ENCODE measurements at regions not wholly inside any gene's neighbourhood (a gene's known extent, or its start where the extent isn't known, plus 50 kb on each side); places are given as distances from the start of the nearest gene placed in this dataset.
A peak's percentile ranks its signal among the peaks of the same experiment; 100 is the strongest.

DNA sequence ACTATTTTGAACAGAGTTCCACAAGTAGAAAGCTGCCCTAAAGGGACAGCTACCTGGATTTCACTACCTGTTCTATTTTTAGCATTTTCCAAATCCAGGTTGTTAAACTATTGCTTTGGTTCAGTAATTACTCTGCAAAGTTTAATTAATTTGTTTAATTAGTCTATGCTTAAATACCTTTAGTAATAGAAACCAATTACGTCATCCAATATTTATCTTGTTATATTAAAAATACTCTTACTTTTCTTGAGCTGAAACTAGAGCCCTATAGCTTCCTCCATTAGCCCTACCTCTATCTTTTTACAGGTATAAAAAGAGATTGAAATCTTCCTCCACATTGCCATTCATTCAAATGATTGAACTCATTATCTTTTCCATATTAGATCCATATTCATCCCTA lies 514.6 kb downstream of the DSC3 start:
- DNase-seq (ENCODE audit: low spot score), result no peak

DNA sequence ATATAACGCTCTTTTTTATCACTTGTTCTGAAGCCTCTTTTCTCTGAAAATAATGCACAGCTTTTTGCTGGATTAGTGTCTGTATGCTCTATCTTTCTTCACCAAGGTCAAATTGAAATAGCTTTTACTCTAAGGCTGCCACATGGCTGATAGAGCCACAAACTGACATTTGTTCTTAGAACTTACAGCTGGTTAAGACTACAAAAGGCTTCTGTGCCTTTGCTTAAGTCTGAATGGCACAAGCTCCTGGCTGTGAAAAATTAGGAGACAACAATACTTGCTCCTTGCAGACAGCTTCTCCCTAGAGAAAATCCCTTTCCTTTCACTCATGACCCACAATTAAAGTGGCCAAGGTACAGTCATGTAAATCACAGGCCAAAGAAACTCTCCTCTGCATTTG lies 515.3 kb downstream of the DSC3 start:
- DNase-seq (ENCODE audit: low spot score), result peak; percentile 72

DNA sequence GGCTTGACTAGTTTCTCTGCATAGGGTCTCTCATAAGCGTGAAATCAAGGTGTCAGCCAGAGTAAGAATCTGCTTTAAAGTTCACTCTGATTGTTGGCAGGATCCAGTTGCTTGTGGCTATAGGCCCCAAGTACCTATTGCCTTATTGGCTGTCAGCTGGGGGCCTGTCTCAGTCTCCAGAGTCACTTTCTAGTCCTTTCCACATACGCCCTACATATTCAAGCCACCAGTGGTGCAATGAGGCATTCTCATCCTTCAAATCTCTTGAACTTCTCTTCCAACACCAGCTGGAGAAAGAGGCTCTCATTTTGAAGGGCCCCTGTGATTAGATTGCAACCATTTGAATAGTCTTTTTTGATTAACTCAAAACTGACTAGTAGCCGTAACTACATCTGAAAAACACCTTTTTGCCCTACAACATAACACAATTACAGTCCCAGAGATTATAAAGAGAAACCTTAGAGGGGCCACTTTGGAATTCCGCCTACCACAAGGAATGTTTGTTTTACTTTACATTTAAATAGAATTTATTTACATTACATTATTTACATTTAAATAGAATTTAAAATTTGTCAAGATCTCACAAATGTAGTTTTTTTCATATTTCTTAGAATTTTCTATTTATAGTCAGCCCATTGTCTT lies 520.1 kb downstream of the DSC3 start:
- DNase-seq (ENCODE audit: low spot score), result no peak

DNA sequence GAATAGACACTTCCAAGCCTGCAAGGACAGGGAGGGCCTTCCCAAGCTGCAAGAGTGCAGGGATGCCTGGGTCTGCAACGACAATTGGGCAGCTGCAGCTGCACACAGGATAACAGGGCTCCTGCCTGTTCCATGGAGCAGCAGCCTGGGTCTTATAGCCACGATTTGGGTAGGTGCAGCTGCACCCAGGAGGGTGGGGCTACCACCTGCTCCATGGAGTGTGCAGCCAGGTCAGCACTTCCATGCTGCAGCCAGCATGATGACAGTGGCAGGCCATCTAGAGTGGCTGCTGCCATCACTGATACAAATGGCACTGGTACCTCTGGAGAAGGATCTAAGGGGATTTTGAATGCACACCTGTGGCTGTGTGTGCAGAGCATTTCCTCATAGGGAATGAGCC lies 528.5 kb downstream of the DSC3 start:
- DNase-seq (ENCODE audit: low spot score), result no peak

- DNase-seq (ENCODE audit: low spot score), result no peak
Observed at GRCh38 chr18:30512872-30513271, 529.7 kb downstream of the DSC3 start.

DNA sequence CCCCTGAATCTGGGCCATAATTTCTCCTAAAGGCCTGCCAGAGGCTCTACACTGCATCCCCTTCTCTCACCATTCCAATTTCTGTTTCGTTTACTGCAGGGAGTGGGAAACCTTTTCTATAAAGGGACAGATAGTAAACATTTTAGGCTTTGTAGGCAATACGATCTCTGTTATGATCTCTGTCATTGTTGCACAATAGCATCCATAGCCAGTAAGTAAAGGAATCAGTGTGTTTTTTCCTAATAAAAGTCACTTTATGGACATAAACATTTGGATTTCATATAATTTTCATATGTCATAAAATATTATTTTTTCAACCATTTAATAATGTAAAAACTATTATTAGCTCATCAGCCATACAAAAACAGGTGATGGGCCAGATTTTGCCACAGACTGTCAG lies 531.7 kb downstream of the DSC3 start:
- no peak for DNase-seq (ENCODE audit: low spot score)

- DNase-seq (ENCODE audit: low spot score), result no peak
Observed at GRCh38 chr18:30501594-30501993, 540.9 kb downstream of the DSC3 start.

GRCh38 chr18:30500240-30500945 lies 542.1 kb downstream of the DSC3 start:
- no peak for DNase-seq (ENCODE audit: low spot score)

GRCh38 chr18:30499721-30500120 lies 542.8 kb downstream of the DSC3 start:
- no peak for DNase-seq (ENCODE audit: low spot score)

GRCh38 chr18:30492552-30493129 lies 549.9 kb downstream of the DSC3 start:
- DNase-seq (ENCODE audit: low spot score), result no peak

DNA sequence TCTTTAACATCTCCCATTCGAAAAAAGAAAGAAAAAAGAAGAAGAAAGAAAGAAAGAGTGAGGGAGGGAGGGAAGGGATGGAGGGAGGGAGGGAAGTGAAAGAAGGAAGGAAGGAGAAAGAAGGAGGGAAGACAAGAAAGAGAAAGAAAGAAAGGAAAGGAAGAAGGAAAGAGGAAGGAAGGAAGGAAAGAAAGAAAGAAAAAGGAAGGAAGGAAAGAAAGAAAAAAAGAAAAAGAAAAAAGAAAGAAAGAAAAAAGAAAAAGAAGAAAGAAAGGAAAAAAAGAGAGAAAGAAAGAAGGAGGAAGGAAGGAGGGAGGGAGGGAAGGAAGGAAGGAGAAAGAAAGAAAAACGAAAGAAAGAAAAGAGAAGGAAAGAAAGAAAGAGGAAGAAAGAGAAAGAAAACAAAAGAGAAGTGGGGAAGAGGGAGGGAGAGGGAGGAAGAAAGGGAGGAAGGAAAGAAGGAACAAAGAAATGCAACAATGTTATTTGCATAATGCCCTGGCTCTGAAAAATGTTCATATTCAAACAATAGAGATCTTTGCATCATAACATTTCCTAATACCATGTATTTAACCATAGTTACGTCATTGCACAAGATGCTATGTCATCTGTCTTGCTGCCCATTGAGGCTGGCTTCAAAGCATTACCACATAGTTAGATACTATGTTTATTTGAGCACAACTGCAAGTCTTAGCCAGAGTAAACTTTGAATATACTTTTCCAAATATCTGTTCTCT lies 550.6 kb downstream of the DSC3 start:
- no peak for DNase-seq (ENCODE audit: low spot score)

- no peak for DNase-seq (ENCODE audit: low spot score)
Observed at GRCh38 chr18:30489890-30490643, 552.5 kb downstream of the DSC3 start.

DNA sequence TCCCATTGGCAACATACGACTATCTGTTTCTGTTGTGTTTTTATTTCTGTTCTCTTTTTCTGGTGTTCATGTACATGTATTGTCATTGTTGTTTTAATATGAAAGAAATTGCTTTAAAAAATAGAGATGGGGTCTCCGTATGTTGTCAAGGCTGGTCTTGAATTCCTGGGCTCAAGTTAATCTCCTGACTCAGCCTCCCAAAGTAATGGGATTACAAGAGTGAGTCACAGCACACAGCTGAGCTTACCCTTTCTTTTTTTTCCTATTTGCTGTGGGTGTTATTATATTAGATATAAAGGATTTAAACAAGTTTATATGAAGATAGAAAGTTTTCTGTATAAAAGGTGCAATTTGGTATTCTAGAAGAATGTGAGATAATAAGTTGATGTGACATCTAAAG lies 554.6 kb downstream of the DSC3 start:
- no peak for DNase-seq (ENCODE audit: low spot score)

GRCh38 chr18:30486856-30487255 lies 555.7 kb downstream of the DSC3 start:
- no peak for DNase-seq (ENCODE audit: low spot score)

GRCh38 chr18:30485078-30485477 lies 557.5 kb downstream of the DSC3 start:
- no peak for DNase-seq (ENCODE audit: low spot score)

- no peak for DNase-seq (ENCODE audit: low spot score)
Observed at GRCh38 chr18:30481871-30482270, 560.7 kb downstream of the DSC3 start.

DNA sequence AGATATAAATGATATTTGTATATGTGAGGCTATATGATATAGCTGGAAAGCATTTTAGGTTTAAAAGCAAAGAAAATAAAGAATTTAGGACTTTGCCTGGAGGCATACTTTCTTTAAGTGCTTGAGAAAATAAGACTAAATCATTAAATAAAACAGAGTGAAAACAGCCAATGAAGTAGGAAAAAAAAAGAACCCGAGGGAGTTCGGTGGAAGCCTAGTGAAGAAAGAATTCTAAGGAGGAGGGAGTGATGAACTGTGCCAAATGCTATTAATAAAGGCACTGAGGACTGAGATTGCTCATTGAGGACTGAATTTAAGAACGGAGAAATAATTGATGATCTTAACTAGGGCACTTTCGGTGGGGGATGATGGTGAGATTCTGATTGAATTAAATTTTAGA lies 573.5 kb downstream of the DSC3 start:
- DNase-seq (ENCODE audit: low spot score), result no peak

- peak; percentile 74 for DNase-seq (ENCODE audit: low spot score)
Observed at GRCh38 chr18:30465096-30465495, 577.4 kb downstream of the DSC3 start.

DNA sequence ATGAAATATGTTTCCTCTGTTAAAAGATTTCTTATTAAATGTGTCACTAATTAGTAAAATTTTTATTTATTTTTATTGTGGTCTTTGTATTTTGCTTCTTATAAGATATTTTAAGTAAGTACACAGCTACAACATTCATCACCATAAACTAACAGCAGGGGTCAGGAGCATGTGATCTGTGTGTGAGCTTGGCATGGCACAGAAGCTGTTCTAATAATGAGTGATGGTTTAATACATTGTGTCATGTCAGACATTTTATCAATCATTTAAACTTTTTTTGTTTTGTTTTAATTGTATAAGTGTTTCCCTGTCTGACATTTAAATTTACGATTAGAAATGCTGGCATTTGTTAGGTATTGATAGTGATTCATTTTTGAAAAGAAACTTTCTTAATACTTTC lies 585.4 kb downstream of the DSC3 start:
- DNase-seq (ENCODE audit: low spot score), result no peak

DNA sequence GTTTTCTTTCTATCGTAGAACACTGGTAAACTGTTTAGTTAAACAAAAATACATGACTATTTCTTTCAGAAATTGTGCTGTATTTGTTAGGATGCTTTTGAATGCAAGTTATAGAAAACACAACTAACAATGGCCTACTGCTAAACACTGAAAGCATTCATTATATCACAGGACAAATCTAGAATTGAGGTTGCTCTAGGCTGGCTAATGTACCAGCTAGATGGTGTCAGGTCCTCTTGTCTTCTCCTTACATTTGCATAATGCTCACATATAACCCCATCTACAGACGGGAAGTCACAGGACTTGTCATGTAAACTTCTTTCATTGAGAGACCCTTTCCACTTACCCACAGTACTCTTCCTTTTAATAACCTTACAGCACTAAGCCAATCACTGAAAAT lies 586.8 kb downstream of the DSC3 start:
- peak; percentile 81 for DNase-seq (ENCODE audit: low spot score)

GRCh38 chr18:30454920-30455319 lies 587.6 kb downstream of the DSC3 start:
- DNase-seq (ENCODE audit: low spot score), result no peak

DNA sequence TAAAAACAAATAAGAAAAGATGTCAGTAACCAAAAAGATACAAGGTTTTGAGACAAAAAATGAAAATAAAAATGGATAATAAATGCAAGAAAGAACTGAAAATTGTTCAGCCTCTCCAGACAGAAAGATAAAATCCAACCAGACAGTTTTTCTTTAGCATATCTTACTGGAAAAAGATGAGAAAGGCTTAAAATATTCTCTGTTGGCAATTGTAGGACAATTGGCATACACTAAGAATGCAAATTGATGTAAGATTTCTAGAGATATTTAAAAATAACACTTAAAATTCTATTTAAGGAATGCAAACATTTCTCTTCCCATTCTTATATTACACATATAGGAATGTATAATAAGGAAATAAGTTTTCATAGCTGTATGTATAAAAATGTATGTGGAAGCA lies 590.6 kb downstream of the DSC3 start:
- no peak for DNase-seq (ENCODE audit: low spot score)
